Tibial nerve (tissue), 4 donors: ENCODE measurements at regions not wholly inside any gene's neighbourhood (a gene's known extent, or its start where the extent isn't known, plus 50 kb on each side); places are given as distances from the start of the nearest gene placed in this dataset.

Experiments
- EP300 ChIP-seq, 2 donors: sonication (generic); formaldehyde crosslinking; IDR thresholded peaks; one replicate each; pipeline ENCODE4 v1.6.1; 2017; ENCODE audit warnings: antibody characterized with exemption in 2 of 2, mild to moderate bottlenecking in 1 of 2
- POLR2A ChIP-seq, 2 donors: fragments of 450-650 bp; IDR thresholded peaks; one replicate each; pipeline ENCODE4 v1.6.1; 2017; ENCODE audit warnings: antibody characterized with exemption in 2 of 2, mild to moderate bottlenecking in 2 of 2, moderate library complexity in 2 of 2
- TF ChIP-seq, protein P1 (sequence below), 5 experiments: fragments of 200-600 bp in 3 of 5; fragments of 450-650 bp in 2 of 5; sonication (generic) in 3 of 5; IDR thresholded peaks; one replicate each; pipeline ENCODE4 v1.5.1; 2016 to 2019; ENCODE audit warnings: antibody characterized with exemption in 5 of 5, mild to moderate bottlenecking in 3 of 5, moderate library complexity in 2 of 5

GRCh38 chr9:21684831-21685362 lies 117.5 kb upstream of the MTAP start:
- TF ChIP-seq, protein P1, sequence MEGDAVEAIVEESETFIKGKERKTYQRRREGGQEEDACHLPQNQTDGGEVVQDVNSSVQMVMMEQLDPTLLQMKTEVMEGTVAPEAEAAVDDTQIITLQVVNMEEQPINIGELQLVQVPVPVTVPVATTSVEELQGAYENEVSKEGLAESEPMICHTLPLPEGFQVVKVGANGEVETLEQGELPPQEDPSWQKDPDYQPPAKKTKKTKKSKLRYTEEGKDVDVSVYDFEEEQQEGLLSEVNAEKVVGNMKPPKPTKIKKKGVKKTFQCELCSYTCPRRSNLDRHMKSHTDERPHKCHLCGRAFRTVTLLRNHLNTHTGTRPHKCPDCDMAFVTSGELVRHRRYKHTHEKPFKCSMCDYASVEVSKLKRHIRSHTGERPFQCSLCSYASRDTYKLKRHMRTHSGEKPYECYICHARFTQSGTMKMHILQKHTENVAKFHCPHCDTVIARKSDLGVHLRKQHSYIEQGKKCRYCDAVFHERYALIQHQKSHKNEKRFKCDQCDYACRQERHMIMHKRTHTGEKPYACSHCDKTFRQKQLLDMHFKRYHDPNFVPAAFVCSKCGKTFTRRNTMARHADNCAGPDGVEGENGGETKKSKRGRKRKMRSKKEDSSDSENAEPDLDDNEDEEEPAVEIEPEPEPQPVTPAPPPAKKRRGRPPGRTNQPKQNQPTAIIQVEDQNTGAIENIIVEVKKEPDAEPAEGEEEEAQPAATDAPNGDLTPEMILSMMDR (IDR thresholded peaks at IDR 0.05), result no peak
- TF ChIP-seq POLR2A (IDR thresholded peaks at IDR 0.05) (no peak), EP300 (IDR thresholded peaks at IDR 0.05) (no peak)
